ENCODE measurements at regions not wholly inside any gene's neighbourhood (a gene's known extent, or its start where the extent isn't known, plus 50 kb on each side); places are given as distances from the start of the nearest gene placed in this dataset.

DNA sequence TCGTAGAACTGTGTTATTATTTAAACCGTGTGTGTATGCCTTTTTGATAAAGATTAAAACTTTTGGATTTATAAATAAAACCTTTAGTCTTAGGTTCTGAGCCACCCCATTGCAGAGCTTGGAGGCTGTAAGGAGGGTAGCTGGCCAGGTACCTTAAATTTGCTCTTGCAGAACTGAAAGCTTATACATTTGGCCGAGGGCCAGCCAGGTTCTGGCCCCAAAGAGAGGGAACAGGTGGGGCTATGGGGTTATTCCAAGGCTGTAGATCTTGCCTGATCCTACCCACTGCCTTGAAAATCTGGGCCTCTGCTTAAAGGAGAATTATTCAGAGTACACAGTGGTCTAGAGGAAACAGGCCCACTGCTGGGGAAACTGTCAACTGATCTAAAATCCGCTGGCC, 59.6 kb downstream of the CAMK2N1 start:
- no peak for TF ChIP-seq CTCF (IDR thresholded peaks at IDR 0.05; ENCODE audit: insufficient read depth, low read length, poor library complexity, severe bottlenecking)
- no peak for TF ChIP-seq EZH2phosphoT487 (conservative IDR thresholded peaks at IDR 0.05; ENCODE audit: low read length)

All from SU-DHL-6 (cell line).